HG03039 (cell line): ENCODE measurements at regions not wholly inside any gene's neighbourhood (a gene's known extent, or its start where the extent isn't known, plus 50 kb on each side); places are given as distances from the start of the nearest gene placed in this dataset.
"Not testable (repeated sequence)": the region's sequence is repeated elsewhere in the genome, so short reads cannot be mapped to it uniquely, and the experiment has no call there.

Source experiments
- ATAC-seq: cut with Tn5 transposase; IDR thresholded peaks from one replicate; pipeline ENCODE4 v1.9.1; 2021; ENCODE audit warnings: mild to moderate bottlenecking, moderate library complexity; ENCODE audit not compliant: unreplicated experiment

DNA sequence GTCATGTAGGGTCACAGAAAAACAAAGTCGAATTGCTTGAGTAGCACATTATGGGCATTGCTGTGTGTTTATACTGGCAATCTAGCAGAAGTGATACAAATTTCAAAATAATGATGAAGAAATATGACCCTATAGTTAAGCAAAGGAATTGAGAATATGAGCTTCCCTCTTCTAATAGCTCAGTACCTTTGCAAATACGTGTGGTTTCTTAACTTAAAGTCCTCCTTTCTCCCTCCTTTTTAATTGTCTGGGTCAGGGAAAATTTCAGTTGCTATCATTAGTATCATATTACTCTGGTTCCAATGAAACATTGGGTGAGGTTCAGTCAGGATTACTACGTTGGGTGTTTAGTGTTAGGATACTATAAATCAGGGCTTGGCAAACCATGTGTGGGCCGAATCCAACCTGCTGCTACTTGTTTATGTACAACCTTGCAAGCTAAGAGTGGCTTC is 166.8 kb upstream of the CARMIL1 start:
- no peak for ATAC-seq

DNA sequence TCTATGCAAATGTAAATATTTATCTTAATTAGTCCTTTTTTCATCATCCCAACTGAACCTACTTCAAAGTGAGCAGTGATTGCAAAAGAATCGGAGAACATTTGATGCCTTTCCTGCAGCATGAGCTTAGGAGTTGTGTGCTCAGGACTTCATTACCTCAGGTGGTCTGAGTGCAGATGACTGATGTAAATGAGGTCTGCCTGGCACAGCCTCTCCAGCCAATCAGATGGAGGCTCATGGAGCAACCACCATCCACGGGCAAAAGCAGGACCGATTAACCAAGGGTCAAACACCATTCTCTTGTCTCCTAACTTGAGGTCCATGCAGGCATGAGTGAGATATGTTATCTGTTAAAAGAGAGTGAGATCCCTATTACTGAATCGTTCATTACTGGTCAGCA is 165.7 kb upstream of the CARMIL1 start:
- ATAC-seq, result no peak

GRCh38 chr6:25118038-25118437 is 161.1 kb upstream of the CARMIL1 start:
- no peak for ATAC-seq

GRCh38 chr6:25121186-25121585 is 158.0 kb upstream of the CARMIL1 start:
- no peak for ATAC-seq

- no peak for ATAC-seq
These were observed 157.2 kb upstream of the CARMIL1 start for GRCh38 chr6:25122001-25122400.

- ATAC-seq, result no peak
These were observed 156.4 kb upstream of the CARMIL1 start for GRCh38 chr6:25122622-25123237.

- ATAC-seq, result no peak
These were observed 154.9 kb upstream of the CARMIL1 start for GRCh38 chr6:25124216-25124715.

- no peak for ATAC-seq
These were observed 153.4 kb upstream of the CARMIL1 start for GRCh38 chr6:25125736-25126135.

DNA sequence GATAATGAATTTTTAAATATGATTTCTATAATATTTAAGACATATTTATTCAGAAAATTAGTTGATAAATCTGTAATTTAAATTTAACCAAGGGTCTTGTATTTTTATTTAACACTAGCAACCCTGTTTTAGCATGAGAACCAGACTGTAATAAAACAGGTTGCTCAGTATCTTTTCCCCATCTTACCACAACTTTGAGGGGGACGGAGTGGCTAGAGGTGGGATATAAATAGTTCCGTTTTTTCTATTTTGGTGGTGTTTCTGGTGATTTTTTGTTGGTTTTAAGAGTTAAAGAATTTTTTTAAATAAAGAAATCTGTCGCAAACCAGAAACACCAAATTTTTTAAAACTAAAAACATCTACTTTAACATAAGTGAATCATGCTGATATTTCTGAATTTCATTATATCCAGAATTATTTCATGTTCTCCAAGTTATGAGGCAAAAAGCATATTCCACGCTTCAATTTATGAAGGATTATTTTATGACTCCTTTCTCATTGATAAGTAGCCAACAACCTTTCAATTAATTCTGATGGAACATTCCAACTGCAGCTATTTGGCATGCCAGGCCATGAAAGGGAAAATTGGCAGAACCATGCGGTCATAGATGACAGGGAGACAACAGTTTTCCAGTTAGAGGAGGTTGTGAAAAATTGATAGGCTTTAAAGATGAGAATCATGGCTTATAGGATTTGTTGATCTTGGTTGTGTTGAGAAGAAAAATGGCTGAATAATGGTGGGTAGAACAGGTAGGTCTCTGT is 151.9 kb upstream of the CARMIL1 start:
- no peak for ATAC-seq

DNA sequence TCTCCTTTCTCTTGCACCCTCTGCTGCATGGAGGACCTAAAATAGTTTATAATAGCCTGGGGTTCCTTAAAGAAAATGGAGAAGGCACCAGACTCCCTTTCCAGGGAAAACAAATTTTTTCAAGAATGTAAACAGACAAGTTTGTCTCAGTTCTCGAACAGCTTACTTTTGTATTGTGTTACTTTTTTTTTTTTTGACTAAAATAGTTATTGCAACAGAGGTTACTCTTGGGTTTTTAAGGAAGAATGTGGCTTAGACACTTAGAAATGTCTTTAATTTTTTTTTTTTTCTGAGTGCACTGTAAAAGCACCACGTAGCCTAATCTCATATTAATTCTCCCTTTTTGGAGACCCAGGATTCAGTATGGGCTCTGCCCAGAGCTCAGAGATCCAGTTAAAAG is 148.7 kb upstream of the CARMIL1 start:
- ATAC-seq, result no peak

DNA sequence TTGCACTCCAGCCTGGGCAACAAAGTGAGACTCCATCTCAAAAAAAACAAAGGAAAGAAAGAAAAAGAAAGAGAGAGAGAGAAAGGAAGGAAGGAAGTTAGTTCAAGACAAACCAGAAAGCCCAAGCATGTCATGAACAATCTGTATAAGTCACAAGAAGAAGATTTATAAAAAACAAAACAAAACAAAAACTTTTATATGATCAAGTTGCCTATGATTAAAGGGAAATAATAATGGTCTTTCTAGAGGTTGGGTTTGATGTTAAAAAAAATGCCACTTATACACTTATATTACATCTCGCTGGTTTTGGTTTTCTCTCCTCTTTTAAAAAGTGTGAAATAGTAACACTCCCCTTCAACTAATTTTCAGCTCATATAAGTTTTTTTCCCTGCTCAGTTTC is 146.2 kb upstream of the CARMIL1 start:
- ATAC-seq, result no peak

DNA sequence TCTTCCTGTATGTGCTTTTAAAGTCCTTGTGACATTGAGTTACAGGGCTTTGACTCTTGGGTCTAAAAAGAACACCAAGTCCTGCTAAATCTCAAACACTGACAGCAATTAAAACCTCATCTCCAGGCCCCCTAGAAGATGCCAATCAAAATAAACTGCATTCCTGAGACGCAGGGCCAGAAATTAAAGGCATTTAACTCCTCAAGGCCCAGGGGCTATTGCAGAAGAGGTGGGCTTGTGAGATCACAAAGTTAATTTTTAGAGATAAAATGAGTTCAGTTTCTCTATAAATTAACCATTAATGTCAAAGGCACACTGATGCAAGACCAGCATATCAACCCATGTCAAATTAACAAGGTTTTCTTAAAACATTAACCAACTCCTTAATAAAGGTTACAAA is 145.6 kb upstream of the CARMIL1 start:
- no peak for ATAC-seq

DNA sequence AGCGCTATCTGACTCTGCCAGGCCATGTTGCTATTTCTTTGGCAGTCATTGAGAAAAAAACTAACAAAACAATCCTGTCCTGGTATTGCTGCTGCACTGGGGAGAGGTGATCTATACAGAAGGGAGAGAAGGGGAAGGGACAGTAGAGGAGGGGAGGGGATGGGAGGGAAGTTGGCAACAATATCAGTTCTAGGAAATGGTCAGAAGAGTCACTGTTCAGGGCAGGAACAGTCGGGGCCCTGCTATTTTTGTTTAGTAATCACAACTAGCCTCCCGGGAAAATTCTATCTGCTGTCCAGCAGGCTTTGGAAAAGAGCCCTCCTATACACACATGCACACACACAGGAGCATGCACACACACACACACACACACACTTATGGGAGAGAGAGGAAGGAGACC is 142.3 kb upstream of the CARMIL1 start:
- no peak for ATAC-seq

GRCh38 chr6:25137480-25137879 is 141.7 kb upstream of the CARMIL1 start:
- no peak for ATAC-seq

GRCh38 chr6:25137916-25138232 is 141.3 kb upstream of the CARMIL1 start:
- no peak for ATAC-seq

DNA sequence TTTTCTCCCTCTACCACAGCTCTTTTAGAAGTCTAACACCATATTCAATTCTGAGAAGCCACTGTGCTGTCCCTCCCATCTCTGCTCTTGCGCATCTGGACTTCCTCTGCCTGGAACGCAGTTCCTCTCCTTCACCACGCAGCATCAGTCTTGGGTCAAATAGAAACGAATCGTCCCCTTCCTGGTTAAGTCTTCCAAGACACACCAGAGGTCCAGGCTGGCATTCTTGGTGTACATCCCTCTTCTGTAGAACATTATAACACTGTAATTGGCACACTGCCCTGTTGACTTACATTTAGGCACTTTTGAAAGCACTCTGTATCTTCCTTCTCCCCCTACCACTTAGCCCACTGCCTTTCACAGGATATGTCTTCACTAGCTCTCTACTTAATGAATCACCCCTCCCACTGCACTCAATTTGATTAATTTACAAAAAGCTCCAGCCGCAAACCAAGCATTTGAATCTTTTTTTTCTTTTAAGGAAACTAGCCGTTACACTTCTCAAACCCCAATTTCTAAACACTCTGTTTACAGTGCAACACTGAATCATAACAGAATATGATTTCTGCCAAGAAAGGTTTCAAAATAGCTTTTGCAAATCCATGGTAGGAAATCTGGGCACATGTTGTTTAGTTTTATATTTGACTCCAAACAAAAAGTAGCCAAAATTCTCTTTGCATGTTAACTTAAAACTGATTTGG is 140.8 kb upstream of the CARMIL1 start:
- peak; percentile 88 for ATAC-seq

DNA sequence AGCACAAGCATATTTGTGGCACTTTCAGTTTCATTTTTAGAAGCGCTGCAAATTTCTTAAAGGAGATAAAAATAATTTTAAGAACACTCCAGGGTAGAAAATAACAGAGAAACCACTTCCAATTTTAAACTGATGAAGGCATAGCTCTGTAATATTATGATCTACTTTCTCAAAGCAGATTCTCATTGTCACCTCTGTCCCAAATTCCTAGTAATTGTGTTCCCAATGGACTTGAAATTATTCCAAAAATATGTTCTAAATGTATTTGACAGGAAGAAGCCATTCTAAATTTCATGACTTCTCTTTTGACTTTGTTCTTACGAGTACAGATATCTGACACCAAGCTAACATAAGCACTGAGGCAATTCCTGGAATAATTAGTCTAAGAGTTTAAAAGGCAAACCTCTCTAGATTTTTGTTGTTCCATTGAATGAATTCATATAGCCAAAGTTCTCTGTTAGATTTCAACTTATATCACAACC is 140.2 kb upstream of the CARMIL1 start:
- no peak for ATAC-seq

DNA sequence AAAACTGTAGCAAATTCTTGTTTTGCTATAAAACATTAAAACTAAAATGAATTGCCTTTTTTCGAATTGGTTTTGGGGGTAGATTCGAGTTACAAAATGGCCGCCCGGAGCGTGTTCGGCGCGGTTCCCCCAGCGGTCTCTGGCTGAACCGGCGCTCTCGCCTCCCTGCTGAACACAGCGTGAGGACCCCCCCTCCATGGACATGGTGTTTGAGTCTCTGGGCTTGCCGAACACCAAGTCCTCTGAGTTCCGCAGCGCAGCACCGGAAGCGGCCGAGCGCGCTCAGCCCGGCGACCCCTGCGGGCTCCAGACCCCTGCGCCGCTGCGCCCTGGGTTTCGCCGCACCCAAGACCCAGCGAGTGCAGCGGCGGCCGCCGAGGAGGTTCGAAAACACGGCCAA is 139.6 kb upstream of the CARMIL1 start:
- not testable (repeated sequence) for ATAC-seq

- no peak for ATAC-seq
These were observed 136.7 kb upstream of the CARMIL1 start for GRCh38 chr6:25142506-25142905.

GRCh38 chr6:25144919-25145318 is 134.3 kb upstream of the CARMIL1 start:
- ATAC-seq, result no peak

DNA sequence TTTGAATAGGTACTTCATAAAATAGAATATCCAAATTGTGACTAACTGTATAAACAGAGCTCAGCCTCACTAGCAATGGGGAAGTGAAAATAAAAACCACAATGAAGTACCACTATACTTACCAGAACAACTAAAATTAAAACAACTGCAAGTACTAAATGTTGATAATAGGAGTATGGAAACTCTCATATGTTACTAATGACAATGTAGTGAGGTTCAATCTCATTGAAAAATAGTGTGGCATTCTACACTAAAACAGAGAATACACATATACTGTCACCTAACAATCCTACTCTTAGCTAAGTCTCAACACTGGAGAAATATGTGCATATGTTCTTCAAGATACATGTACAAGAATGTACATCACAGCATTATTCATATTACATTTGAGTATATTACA is 132.0 kb upstream of the CARMIL1 start:
- peak; percentile 93 for ATAC-seq

DNA sequence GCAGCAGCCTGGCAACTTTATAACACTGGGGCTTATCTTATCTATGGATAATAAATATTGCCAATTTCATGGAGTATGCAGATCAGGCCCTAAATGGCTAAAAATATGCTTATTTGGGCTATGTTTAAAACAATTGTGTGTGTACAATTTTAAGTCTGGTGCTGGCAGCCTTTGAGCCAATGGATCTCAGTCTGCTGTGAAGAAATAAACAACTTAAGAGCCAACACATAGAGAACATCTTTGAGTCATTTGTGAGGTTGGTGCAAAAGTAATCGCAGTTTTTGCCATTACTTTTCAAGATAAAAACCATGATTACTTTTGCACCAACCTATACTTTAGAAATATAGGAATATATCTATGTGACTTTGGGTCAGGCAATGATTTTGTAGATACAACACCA is 129.1 kb upstream of the CARMIL1 start:
- ATAC-seq, result no peak
